ENCODE measurements at regions not wholly inside any gene's neighbourhood (a gene's known extent, or its start where the extent isn't known, plus 50 kb on each side); places are given as distances from the start of the nearest gene placed in this dataset.
A peak's percentile ranks its signal among the peaks of the same experiment; 100 is the strongest.

DNA sequence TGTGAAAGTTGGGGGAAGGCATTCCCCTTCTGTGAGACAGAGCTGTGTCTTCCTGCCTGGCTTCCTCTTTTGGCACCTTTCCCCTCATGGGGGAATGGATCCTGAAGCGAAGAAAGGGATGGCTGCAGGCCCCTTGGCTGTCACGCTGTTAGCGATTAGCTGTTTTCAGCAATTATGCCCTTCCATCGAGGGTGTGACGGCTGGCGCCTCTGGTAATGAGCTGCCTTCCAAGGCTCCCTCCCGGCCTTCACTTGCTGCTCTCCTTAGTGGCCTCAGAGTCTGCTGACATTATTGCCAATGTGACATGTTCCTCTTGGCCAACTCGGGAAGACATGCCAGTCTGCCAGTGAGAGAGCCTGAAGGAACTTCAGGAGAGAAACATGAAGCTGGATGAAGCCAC is 162.1 kb downstream of the ZIC5 start:
- no peaks in the 10 kb centered on the region for H3K27me3 Mint-ChIP-seq
- no peak overlapping the region for H3K4me3 Mint-ChIP-seq
- H3K36me3 Mint-ChIP-seq = peaks cover 6% of the 10 kb centered on the region
- peaks cover 0 to 3% (median 3%) of the 10 kb centered on the region in 3 donors for H3K4me1 Mint-ChIP-seq
- H3K27ac Mint-ChIP-seq = peak overlapping the region in 1 of 3 donors; percentile 19
- H3K9me3 Mint-ChIP-seq = no peaks in the 10 kb centered on the region

DNA sequence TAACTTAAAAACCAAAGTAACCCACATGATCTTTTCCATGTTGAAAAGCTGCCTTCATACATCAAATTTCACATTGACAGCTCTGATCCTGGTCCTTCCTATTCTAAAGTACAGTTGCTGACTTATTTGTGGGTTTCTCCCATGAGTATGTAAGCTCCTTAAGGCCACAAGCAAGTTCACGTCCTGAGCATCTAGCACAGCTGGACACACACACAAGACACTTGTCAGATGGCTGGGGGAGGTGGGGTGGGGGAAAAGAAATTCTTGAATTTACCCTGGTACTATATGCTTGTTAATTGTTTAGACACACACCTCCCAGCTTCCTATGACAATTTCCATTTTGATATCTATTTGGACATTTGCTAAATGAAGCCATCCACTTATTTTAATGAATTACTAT is 162.8 kb downstream of the ZIC5 start:
- no peak overlapping the region for H3K27ac Mint-ChIP-seq
- H3K36me3 Mint-ChIP-seq = peaks cover 10% of the 10 kb centered on the region
- no peaks in the 10 kb centered on the region for H3K9me3 Mint-ChIP-seq
- peaks cover 0 to 5% (median 3%) of the 10 kb centered on the region in 3 donors for H3K4me1 Mint-ChIP-seq
- H3K4me3 Mint-ChIP-seq = no peak overlapping the region
- H3K27me3 Mint-ChIP-seq = no peaks in the 10 kb centered on the region

DNA sequence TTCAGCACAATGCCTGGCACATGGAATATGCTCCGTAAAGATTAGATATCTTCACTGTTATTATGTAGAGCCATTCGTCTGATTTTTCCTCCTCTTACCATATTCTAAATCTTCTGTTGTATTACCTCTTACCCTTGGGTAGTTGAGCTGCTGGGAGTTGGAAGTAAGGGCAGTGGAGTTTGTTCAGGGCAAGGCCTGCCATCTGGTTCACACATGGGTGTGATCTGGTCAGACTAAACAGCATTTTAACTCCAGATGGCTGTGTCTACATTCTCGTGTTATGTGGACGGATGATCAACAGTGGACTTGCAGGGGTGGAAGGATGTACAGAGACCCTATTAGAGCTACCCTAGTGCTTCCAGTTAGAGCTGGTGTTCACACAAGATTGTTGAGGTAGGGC is 164.9 kb downstream of the ZIC5 start:
- no peaks in the 10 kb centered on the region for H3K9me3 Mint-ChIP-seq
- no peaks in the 10 kb centered on the region for H3K27me3 Mint-ChIP-seq
- H3K27ac Mint-ChIP-seq = no peak overlapping the region
- H3K36me3 Mint-ChIP-seq = peaks cover 13% of the 10 kb centered on the region
- no peak overlapping the region for H3K4me3 Mint-ChIP-seq
- H3K4me1 Mint-ChIP-seq = peaks cover 0 to 5% (median 3%) of the 10 kb centered on the region in 3 donors

DNA sequence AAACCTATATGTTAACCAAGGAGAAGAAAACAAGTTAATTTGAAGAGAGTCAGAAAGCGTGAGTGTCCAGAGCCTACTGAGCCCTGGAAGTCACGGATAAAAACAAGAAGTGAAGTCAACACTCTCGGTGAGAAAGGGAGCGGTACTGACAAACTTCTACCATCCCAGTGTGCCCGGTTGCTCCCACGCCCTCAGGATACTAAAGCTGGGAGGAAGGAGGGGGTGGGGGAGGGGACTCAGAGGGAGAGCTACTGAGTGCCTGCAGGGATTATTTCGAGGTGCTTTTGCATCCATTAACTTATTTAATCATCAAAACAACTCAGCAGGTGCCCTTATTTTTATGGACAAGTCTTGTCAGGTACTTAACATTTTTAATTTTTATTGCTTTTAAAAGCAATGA is 166.2 kb downstream of the ZIC5 start:
- Mint-ChIP-seq H3K36me3 (peaks cover 10% of the 10 kb centered on the region), H3K4me1 (peaks cover 0 to 5% (median 3%) of the 10 kb centered on the region in 3 donors), H3K27me3 (no peaks in the 10 kb centered on the region), H3K27ac (no peak overlapping the region), H3K4me3 (no peak overlapping the region), H3K9me3 (no peaks in the 10 kb centered on the region)

DNA sequence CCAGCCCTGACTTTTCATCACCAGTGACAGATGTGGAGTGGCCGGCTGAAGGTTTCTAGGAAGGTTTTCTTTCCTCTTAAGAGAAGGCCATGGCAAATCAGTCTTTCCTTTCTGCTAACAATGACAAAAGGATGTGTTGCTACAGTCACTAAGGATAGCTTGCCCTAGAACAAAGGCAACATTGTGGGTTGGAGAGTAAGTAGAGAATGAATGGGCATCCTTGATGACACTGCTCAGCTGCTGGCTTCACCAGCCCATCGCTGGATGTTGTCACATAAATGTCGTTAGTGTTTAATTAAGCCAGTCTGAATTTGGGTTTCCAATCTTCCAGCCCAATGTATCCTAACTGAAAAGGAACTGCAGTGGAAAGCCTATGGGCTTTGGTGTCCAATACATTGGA is 168.4 kb downstream of the ZIC5 start:
- Mint-ChIP-seq H3K36me3 (peaks cover 11% of the 10 kb centered on the region), H3K9me3 (no peaks in the 10 kb centered on the region), H3K27me3 (peaks cover 2% of the 10 kb centered on the region), H3K4me3 (no peak overlapping the region), H3K4me1 (peaks cover 0 to 2% (median 0%) of the 10 kb centered on the region in 3 donors), H3K27ac (no peak overlapping the region)

DNA sequence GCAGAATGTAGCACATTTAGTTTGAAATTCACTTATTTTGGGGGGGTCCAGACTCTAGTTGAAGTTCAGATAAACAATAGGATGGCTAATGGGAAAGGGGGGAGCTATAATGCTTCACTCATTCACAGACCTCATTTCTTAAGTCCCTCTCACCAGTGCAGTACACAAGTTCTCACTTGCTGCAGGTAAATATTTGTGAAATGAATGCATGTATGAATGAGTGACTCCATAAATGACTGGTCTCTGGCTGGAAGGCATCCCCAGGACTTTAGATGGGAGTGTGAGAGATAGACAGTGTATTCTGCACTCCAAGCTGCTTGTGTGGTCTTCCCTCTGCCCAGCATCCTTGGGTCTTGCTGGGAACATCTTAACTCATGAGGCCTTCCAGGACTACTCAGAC is 169.2 kb downstream of the ZIC5 start:
- H3K27ac Mint-ChIP-seq = no peak overlapping the region
- no peaks in the 10 kb centered on the region for H3K9me3 Mint-ChIP-seq
- H3K27me3 Mint-ChIP-seq = peaks cover 2% of the 10 kb centered on the region
- H3K4me3 Mint-ChIP-seq = no peak overlapping the region
- peaks cover 13% of the 10 kb centered on the region for H3K36me3 Mint-ChIP-seq
- peaks cover 0 to 2% (median 0%) of the 10 kb centered on the region in 3 donors for H3K4me1 Mint-ChIP-seq

DNA sequence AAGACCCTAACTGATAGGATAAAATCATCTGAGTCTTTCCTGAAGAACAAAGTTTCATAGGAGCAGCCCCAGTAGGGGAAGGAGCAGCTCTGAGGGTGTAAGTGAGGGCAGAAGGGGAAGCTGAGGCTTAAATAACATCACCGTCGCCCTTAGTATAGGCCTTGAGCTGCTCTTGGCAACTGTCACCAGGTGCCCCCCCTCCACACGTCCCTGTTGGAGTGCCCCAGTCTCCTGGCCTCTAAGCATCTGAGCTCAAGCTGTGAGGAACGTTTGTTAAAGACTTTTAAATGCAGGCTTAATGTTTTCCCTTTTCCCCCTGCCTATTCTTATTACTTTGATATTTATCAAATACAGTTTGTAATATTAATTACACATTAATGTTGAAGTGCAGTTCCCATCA is 170.6 kb downstream of the ZIC5 start:
- H3K9me3 Mint-ChIP-seq = no peaks in the 10 kb centered on the region
- H3K4me1 Mint-ChIP-seq = peaks cover 0 to 2% (median 0%) of the 10 kb centered on the region in 3 donors
- no peak overlapping the region for H3K4me3 Mint-ChIP-seq
- H3K36me3 Mint-ChIP-seq = peaks cover 13% of the 10 kb centered on the region
- H3K27me3 Mint-ChIP-seq = peaks cover 2% of the 10 kb centered on the region
- no peak overlapping the region for H3K27ac Mint-ChIP-seq

DNA sequence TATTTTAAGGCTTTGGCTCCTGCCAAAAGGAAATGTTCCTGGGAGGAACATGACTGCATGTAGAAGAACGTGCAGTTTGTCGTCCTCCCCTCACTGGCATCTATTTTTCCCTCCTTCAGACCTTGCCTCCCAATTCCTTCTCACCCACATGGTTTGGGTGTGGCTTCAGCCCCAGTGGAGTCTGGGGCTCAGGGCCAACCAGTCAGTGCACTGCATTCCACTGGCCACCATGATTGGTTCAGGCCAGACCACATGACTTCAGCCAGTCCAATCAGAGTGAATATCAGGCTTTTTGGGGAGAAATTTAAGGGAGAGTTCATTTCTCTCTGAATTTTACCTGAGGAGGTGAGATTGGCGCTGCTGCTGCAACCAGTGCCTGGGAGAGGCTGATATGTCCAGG is 171.6 kb downstream of the ZIC5 start:
- H3K36me3 Mint-ChIP-seq = peaks cover 13% of the 10 kb centered on the region
- H3K27me3 Mint-ChIP-seq = peaks cover 2% of the 10 kb centered on the region
- no peaks in the 10 kb centered on the region for H3K9me3 Mint-ChIP-seq
- H3K4me1 Mint-ChIP-seq = peaks cover 0 to 2% (median 0%) of the 10 kb centered on the region in 3 donors
- H3K27ac Mint-ChIP-seq = no peak overlapping the region
- no peak overlapping the region for H3K4me3 Mint-ChIP-seq

DNA sequence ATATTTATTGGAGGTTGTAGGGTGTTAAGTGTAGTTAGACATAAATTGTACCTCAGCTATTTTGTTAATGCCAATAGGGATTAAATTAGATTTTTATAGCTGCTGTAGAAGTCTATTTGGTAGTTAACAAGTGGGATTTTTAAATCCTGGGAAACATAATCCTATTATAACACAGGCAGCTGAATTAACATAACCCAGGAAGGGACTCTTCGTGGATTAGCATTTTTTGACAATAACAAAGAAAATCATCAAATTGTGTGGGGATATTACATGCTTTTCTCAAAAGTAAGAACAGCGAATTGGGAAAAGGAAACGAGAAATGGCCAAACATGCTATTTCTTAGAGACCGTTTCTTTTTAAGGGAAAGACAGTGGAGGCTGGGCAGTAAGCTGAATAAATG is 172.8 kb downstream of the ZIC5 start:
- H3K4me3 Mint-ChIP-seq = no peak overlapping the region
- H3K4me1 Mint-ChIP-seq = no peaks in the 10 kb centered on the region
- H3K27me3 Mint-ChIP-seq = peaks cover 2% of the 10 kb centered on the region
- peaks cover 8% of the 10 kb centered on the region for H3K36me3 Mint-ChIP-seq
- H3K27ac Mint-ChIP-seq = no peak overlapping the region
- no peaks in the 10 kb centered on the region for H3K9me3 Mint-ChIP-seq

DNA sequence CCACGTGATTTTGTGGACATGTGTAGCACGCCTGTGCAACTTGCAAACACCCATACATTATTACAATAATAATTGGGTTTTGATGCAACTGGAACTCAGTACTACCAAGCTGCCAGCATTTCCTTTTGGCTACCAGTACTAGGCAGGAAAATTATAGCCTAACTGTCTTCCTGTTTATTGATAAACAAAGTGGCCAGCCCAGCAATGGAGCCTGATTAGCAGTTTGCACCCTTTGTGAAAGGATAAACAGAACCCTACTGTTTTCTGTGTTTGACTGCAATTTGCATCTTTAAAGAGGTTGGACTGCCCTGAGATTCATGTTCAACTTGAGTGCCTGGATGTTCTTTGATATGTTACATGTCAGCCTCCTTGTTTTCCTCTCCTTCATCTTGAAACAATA is 173.9 kb downstream of the ZIC5 start:
- Mint-ChIP-seq H3K27ac (no peak overlapping the region), H3K36me3 (peaks cover 5% of the 10 kb centered on the region), H3K27me3 (peaks cover 2% of the 10 kb centered on the region), H3K9me3 (no peaks in the 10 kb centered on the region), H3K4me1 (no peaks in the 10 kb centered on the region), H3K4me3 (peak overlapping the region in 1 of 4 donors; percentile 28)

DNA sequence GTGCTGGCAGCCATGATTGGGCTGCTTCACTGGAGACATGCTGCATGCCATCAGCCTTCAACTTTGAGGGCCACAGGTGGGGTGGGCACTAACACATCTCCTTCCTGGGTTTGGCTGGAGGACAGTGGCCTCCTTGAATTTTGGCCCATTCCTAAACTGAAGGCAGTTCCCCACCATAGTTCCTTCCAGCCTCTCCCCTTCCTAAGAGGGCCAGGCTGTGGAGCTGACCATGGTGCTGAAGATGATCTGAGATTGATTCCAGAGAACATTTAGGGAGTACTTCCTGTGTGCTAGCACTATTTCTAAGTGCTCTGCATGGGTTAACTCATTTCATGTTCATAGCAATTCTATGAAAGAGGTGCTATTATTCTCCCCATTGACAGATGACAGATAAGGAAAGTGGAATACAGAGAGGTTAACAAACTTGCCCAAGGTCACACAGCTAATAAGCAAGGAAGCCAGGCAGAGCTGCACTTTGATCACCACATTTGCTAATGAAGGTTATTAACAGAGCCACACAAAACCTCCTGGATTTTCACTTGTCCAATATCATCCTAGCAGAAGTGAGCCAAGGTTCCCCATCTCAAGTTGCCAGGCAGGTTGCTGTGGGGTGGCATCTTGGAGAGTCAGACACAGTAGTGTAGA is 175.3 kb downstream of the ZIC5 start:
- Mint-ChIP-seq H3K9me3 (no peaks in the 10 kb centered on the region), H3K27ac (peak overlapping the region in 1 of 3 donors; percentile 35), H3K27me3 (peaks cover 2% of the 10 kb centered on the region), H3K4me3 (no peak overlapping the region), H3K4me1 (no peaks in the 10 kb centered on the region), H3K36me3 (peaks cover 7% of the 10 kb centered on the region)

DNA sequence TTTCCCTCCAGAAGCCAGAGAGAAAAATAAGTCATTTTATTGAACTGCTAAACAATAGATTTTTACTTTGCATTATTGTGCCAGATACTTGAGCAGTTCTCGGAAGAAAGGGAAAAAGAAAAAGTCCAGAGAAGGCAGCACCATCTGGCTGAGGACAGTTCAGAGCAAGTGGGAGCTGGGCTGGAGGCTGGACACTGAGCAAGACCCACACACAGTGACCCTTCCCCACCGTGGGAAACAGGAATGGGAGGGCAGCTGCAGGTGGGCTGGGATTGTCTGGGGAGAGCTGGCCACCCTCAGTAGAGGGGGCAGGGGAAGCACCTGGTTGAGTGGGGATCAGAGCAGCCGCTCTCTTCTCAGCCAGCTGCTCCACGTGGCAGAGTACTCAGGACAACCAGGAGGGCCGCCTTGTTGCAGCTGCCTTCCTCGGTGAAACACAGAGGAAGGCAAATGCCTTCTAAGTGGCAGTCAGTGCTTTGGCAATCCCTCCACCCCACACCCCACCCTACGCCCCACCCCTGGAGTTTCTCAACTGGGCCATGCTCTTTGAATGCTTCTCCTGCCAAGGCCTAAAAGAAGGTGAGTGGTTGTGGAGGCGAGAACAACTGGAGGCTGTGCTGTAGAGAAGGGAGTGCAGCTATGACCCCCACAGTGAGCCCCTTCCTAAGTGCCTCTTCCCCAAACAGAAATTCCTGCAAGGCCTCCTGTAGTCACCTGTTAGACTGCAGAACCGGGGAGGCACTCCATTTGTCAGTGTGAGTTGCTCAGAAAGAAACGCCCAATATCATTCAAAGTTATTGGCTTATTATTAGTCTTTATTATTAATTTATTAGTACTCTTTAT is 179.3 kb downstream of the ZIC5 start:
- Mint-ChIP-seq H3K27ac (no peak overlapping the region), H3K36me3 (peaks cover 4% of the 10 kb centered on the region), H3K27me3 (no peaks in the 10 kb centered on the region)

DNA sequence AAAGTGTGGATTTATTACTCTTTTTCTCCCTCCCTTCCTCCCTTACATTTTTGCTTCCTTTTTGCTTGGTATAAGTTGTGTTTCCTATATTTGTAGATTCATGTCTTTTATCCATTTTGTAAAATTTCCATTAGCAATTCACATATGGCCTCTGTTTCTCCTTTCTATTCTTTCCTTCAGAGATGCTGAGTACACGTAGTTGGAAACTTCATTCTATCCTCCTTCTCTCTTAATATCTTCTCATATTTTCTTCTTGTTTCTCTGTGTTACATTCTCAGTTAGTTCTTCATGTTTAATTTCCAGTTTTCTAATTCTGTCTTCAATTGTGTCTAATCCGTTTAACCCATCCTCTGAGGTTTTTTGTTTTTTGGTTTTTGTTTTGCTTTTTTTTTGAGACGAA is 188.9 kb downstream of the ZIC5 start:
- Mint-ChIP-seq H3K4me1 (peaks cover 0 to 2% (median 0%) of the 10 kb centered on the region in 3 donors), H3K27ac (no peak overlapping the region), H3K9me3 (peaks cover 3 to 6% (median 6%) of the 10 kb centered on the region in 3 donors), H3K4me3 (no peak overlapping the region), H3K36me3 (peaks cover 10% of the 10 kb centered on the region), H3K27me3 (no peaks in the 10 kb centered on the region)

More for the DNA sequence above, 179.3 kb downstream of the ZIC5 start:
- Mint-ChIP-seq H3K9me3 (peaks cover 0 to 4% (median 0%) of the 10 kb centered on the region in 3 donors), H3K4me1 (no peaks in the 10 kb centered on the region), H3K4me3 (no peak overlapping the region)

DNA sequence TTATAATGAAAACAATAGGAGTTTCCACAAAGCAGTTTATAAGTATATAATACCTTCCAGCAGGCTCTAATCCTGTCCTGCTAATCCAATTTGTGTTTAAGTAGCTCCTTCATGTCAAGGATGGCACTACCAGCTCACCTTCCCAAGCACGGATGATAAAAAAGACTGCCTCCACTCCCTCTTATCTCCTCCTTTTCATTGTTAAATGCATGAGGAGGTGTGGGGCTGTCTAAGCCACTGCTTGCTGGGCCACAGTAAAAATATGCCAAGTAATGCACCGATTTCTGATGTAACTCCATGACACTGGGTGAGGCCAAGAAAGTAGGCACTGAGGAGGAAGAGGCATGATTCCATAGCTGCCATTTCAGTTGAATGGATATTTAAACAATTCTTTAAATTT is 193.1 kb downstream of the ZIC5 start:
- Mint-ChIP-seq H3K27ac (no peak overlapping the region), H3K4me3 (no peak overlapping the region), H3K4me1 (peaks cover 0 to 4% (median 0%) of the 10 kb centered on the region in 3 donors), H3K36me3 (peaks cover 23% of the 10 kb centered on the region), H3K27me3 (no peaks in the 10 kb centered on the region), H3K9me3 (peaks cover 3 to 8% (median 6%) of the 10 kb centered on the region in 3 donors)

DNA sequence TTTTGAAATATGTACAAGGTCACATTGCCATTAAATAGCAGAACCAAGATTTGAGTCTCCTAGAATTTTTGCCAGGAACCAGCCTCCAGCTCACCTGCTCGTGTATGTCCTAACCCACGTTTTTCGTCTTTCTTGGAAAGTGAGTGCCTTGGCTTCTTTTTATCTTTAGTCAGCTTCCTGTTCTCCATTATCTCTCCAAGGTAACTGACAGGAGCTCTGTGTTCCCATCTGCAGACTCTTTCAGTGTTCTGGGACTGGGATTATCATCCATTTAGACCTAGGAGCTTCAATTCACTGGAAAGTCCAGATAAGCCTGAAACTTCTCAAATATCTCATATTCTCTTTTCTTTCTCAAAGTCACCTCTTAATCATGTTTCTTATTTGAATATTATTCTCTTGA is 193.7 kb downstream of the ZIC5 start:
- peaks cover 3 to 8% (median 5%) of the 10 kb centered on the region in 3 donors for H3K9me3 Mint-ChIP-seq
- peaks cover 0 to 4% (median 0%) of the 10 kb centered on the region in 3 donors for H3K4me1 Mint-ChIP-seq
- no peaks in the 10 kb centered on the region for H3K27me3 Mint-ChIP-seq
- peaks cover 27% of the 10 kb centered on the region for H3K36me3 Mint-ChIP-seq
- no peak overlapping the region for H3K27ac Mint-ChIP-seq
- H3K4me3 Mint-ChIP-seq = no peak overlapping the region

All from IgD-negative memory B cell (primary cell).